ENCODE measurements at regions not wholly inside any gene's neighbourhood (a gene's known extent, or its start where the extent isn't known, plus 50 kb on each side); places are given as distances from the start of the nearest gene placed in this dataset.

DNA sequence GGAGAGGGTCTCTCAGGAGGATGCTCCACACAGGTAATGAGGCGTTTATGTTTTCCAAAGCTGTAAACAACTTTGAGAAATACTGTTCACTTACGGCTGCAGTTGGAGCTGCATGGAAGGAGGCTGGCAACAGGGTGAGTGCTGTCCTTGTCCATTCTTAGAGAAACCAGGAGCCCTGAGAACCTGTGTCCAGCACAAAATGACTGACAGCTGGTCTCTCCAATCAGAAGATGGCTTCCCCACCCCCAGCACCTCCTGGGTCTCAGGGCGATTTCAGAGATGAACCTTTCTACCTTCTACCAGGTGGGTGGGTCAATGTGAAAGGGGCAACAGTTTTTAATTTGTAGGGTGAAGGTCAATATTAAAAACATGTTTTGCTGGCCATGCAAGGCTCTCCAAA, 353.6 kb downstream of the NPHP4 start:
- intact Hi-C loops (cut with DNase I) = no loop called here
- DNase-seq = peak in 3 of 42 donors; percentile 2 to 10 (median 7)

DNA sequence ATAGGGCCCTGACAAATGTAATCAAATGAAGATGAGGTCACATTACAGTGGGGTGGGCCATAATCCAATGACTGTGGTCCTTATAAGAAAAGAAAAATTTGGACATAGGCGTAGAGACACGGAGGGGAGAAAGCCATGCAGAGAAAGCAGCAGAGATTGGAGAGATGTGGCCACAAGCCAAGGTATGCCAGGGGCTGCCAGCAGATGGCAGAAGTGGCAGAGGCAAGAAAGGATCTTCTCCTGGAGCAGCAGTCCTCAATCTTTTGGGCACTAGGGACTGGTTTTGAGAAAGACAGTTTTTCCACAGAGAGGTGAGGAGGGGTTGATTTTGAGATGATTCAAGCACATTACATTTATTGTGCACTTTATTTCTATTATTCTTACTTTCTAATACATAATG, 355.1 kb downstream of the NPHP4 start:
- intact Hi-C loops (cut with DNase I) = no loop called here

GRCh38 chr1:5634893-5635292, 357.3 kb downstream of the NPHP4 start:
- intact Hi-C loops (cut with DNase I) = no loop called here
- DNase-seq = peak in 1 of 42 donors; percentile 2

More for the DNA sequence above, 355.1 kb downstream of the NPHP4 start:
- peak in 31 of 42 donors; percentile 17 to 80 (median 47) for DNase-seq

DNA sequence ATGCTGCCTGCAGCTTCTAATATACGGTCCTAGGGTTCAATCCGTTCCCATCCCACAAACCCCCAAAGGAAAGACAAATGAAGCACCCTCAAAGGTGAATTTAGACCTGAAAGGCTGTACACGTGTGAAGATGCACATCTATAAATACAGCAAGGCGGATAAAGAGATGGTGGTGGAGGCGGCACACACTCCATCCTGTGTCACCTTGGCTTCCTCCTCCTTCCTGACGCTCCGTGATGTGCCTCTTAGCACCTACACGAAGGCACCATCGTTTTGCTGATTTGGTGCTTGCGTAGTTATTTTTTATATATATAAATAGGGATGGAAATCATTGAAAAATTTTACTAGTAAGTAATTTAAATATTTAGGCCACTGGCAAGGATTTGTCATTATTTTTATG, 359.4 kb downstream of the NPHP4 start:
- intact Hi-C loops (cut with DNase I) = no loop called here
- peak in 31 of 42 donors; percentile 8 to 85 (median 48) for DNase-seq

DNA sequence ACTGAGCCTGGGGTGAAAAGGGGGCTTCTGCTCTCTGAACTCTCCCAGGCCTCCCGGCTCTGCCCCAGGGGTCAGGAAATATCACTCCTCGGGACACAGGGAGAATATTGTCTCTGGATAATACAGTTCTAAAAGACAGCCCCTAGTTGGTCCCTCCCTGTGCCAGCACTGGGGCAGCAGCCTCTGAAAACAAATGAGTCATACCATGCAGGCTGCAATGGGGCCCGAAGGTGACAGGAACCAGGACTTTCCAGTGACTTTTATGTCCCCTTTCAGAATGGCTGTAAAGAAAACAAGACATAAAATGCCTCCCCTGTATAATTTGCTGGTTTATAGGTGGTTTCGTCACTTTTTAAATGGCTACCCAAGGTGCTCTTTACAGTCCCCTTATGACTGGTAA, 360.0 kb downstream of the NPHP4 start:
- peak in 1 of 42 donors; percentile 41 for DNase-seq
- intact Hi-C loops (cut with DNase I) = no loop called here

DNA sequence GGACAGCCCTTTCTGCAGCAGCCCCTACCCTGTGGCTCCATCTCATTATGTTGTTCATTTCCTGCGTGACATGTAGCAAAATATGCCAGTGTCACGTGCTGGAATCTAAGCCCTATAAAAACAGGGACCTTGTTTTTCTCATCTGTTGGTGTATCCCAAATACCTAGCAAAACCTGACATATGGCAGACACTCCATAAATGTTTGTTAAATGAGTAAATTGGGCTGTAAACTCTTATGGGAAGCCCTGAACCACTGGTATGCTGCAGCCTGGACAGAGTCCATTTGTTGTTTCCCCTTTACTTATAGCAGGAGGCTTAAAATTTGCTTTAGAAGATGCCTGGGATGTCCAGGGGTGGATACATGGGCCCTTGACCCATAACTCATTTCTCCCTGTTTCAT, 363.8 kb downstream of the NPHP4 start:
- intact Hi-C loops (cut with DNase I) = no loop called here
- peak in 2 of 42 donors; percentile 2 to 5 for DNase-seq

GRCh38 chr1:5623399-5623798, 368.8 kb downstream of the NPHP4 start:
- peak in 1 of 42 donors; percentile 18 for DNase-seq
- intact Hi-C loops (cut with DNase I) = no loop called here

GRCh38 chr1:5622412-5622811, 369.8 kb downstream of the NPHP4 start:
- intact Hi-C loops (cut with DNase I) = no loop called here
- DNase-seq = no peak

DNA sequence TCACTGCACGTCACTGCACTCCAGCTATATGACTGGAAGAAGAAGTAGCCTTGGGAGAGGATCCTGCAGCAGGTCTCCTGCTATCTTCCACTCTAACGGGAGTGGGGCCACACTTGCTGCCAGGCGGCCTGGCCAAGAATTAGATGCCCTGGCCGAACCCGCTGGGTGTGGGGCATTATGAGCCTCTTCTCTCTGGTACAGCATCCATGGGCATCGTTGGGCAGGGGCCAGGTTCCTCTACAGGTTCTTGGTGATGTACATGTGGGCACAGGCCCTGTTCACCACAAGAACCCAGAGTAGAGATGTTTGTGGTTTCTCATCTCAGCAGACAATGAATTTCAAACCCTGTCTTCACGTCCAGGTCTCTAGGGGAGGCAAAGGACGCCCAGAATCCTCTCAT, 370.5 kb downstream of the NPHP4 start:
- intact Hi-C loops (cut with DNase I) = no loop called here

DNA sequence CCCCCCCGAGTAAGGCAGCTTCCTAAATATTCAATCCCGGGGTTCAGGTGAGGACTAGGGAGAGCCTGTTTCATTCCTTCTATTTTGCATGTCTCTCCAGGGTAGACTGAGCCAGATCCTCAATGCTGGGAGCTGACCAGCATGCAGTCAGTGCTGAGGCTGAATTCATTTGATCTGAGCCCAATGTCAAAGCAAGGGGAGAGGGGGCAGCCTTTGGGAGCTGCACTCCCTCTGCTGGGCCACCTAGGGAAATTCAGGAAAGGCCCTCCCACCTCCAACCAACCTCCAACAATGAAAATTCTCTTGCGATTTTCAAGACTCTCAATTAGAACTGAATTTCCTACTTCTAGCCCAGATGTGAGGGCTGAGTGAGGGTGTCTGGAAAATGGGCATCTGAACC, 371.2 kb downstream of the NPHP4 start:
- intact Hi-C loops (cut with DNase I) = no loop called here
- DNase-seq = peak in 32 of 42 donors; percentile 15 to 80 (median 38)

More for the DNA sequence above, 370.5 kb downstream of the NPHP4 start:
- no peak for DNase-seq

- DNase-seq = no peak
- intact Hi-C loops (cut with DNase I) = no loop called here
Observed at GRCh38 chr1:5620418-5620817, 371.8 kb downstream of the NPHP4 start.

GRCh38 chr1:5619469-5619868, 372.8 kb downstream of the NPHP4 start:
- DNase-seq = no peak
- intact Hi-C loops (cut with DNase I) = no loop called here

- intact Hi-C loops (cut with DNase I) = no loop called here
- DNase-seq = no peak
Observed at GRCh38 chr1:5617546-5617945, 374.7 kb downstream of the NPHP4 start.

DNA sequence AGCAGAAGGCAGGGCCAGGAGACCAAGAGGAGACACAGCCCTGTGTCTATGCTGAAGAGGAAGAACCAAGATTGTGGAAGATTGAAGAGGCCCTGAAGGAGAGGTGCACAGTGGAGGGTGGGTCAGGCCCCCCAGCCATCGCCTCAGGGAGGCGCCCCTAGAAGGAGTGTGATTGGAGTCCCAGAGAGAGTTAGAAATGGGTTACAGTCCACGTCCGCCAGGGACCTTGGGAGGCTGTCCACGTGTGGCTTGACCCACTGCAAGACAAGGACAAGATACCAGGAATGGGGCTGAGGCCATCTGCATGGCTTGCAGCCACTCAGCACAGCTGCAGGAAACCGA, 375.1 kb downstream of the NPHP4 start:
- intact Hi-C loops (cut with DNase I) = no loop called here
- DNase-seq = no peak

DNA sequence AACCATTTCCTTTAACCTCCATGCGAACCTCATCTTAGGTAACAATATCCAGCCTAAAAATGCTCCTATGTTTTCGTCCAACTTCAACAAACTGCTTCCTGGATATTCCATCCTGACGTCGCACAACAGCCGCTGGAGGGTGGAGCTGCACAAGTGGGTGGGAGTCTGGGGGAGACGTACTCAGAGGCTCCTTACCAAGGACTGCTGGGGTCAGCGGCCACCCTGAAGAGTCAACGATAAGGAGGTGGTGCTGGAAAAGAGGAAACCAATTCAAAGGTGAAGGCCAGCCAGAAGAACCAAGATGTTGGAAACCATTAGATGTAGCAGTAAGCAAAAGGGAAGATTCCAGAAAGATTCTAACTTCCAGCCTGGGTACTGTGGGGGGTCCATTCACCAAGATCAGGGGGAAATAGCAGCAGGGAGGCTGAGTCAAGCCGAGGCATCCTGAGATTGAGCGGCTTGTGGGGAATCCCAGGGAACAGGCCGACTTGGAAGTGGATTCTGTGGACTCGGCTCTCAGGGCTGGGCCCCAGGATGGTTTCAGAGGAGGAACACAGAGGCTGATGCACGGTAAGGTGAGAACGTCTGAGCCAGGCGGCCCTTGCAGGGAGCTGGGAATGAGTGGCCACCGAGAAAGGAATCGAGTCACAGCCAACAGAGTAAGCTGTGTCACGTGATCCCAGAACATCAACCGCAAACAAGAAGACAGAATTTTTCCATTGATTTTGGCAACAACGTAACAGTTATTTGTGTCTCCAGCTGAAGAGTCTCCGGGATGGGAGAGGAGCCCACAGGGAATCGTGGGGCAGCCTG, 375.7 kb downstream of the NPHP4 start:
- peak in 1 of 42 donors; percentile 26 for DNase-seq
- intact Hi-C loops (cut with DNase I) = no loop called here

DNA sequence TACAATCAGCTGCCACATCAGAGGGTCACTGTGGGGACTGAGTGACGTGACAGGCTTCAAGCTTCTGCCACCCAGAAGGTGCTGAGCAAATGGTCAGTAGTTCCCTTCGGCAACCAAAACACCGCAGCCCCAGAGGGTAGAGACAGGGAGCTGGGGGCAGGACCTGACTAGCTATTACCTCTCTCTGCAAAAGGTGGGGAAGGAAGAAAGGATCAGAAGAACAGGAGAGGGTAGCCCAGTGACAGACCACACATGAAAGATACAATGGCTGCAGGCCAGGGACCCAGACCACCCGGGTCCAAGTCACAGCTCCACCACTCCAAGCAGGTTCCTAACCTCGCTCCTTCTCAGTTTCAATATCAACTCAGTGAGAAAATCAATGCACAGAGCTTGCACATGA, 377.1 kb downstream of the NPHP4 start:
- intact Hi-C loops (cut with DNase I) = no loop called here
- DNase-seq = peak in 1 of 42 donors; percentile 27

DNA sequence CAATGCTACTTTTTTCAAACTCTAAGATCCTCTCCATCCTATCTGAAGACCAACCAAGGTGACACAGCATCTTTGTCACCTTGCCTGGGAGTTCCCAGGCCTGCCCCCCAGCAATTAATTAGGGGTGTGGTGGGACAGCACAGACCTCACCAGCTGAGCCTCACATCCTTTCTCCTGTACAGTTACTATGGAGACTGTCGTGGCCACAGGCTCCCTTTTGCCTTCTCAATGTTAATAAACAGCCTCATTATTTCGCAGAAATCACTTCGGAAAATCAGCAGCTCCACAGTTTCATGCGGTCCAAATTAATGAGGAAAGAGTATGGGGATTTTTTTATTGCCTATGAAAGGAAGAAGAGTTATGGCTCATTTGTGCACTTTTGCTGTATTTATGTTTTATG, 378.3 kb downstream of the NPHP4 start:
- intact Hi-C loops (cut with DNase I) = no loop called here
- no peak for DNase-seq

GRCh38 chr1:5611851-5612250, 380.4 kb downstream of the NPHP4 start:
- intact Hi-C loops (cut with DNase I) = no loop called here

DNA sequence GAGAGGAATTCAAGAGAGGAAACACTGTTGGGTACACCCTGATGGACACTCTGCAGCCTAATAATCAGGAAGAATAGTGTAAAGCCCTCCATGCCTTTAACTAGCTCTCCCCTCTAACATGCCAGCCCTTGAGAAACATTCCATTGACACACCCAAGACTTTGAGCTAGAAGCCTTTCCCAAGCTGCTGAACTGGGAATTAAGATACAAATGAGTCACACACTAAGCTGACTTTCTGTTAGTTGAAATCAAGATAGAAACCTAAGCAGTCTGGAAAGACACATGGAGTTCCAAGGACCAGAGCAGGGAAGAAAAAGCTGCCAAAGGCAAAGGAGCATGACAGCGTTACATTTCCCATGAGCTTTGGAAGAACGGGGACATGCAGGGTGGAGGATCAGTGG, 380.8 kb downstream of the NPHP4 start:
- no peak for DNase-seq
- intact Hi-C loops (cut with DNase I) = no loop called here

More at GRCh38 chr1:5611851-5612250, 380.4 kb downstream of the NPHP4 start:
- no peak for DNase-seq

- intact Hi-C loops (cut with DNase I) = no loop called here
- no peak for DNase-seq
Observed at GRCh38 chr1:5610432-5610831, 381.8 kb downstream of the NPHP4 start.
